ENCODE measurements at regions not wholly inside any gene's neighbourhood (a gene's known extent, or its start where the extent isn't known, plus 50 kb on each side); places are given as distances from the start of the nearest gene placed in this dataset.

- Histone ChIP-seq H3K27me3 (ENCODE audit: control insufficient read depth, insufficient read depth, low read length) (no peaks in the 10 kb centered on the region), H3K9me3 (ENCODE audit: control insufficient read depth, insufficient read depth, low read depth, low read length) (no peaks in the 10 kb centered on the region), H3K36me3 (ENCODE audit: control insufficient read depth, insufficient read depth, low read length) (no peaks in the 10 kb centered on the region), H3K4me3 (ENCODE audit: low read depth in 2 of 2, low read length in 2 of 2) (no peak overlapping the region), H3K4me1 (ENCODE audit: control insufficient read depth, insufficient read depth, low read length) (no peaks in the 10 kb centered on the region), H3K27ac (ENCODE audit: low read length) (no peak overlapping the region)
- TF ChIP-seq TCF7L2 (IDR thresholded peaks at IDR 0.05; ENCODE audit: low read depth, low read length) (no peak), SIN3A (IDR thresholded peaks at IDR 0.05; ENCODE audit: borderline replicate concordance, insufficient read depth, low read depth, low read length) (no peak)
- TF ChIP-seq, protein P1, sequence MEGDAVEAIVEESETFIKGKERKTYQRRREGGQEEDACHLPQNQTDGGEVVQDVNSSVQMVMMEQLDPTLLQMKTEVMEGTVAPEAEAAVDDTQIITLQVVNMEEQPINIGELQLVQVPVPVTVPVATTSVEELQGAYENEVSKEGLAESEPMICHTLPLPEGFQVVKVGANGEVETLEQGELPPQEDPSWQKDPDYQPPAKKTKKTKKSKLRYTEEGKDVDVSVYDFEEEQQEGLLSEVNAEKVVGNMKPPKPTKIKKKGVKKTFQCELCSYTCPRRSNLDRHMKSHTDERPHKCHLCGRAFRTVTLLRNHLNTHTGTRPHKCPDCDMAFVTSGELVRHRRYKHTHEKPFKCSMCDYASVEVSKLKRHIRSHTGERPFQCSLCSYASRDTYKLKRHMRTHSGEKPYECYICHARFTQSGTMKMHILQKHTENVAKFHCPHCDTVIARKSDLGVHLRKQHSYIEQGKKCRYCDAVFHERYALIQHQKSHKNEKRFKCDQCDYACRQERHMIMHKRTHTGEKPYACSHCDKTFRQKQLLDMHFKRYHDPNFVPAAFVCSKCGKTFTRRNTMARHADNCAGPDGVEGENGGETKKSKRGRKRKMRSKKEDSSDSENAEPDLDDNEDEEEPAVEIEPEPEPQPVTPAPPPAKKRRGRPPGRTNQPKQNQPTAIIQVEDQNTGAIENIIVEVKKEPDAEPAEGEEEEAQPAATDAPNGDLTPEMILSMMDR (IDR thresholded peaks at IDR 0.05), result peak; percentile 73
- intact Hi-C loops (cut with micrococcal nuclease; ENCODE audit: unreplicated experiment) (loop anchor here (10.0 kb wide), 1 partner anchor 173 kb away; no protein-coding TSS in a partner anchor), in situ Hi-C loops (cut with HindIII; ENCODE audit: low pct_unique_long_range_greater_than_20kb, low sequenced_read_pairs) (no loop called here)
- ChIA-PET CTCF (no interaction called here), POLR2A (no interaction called here)
- ATAC-seq (peak; percentile 91), DNase-seq (ENCODE audit: low read depth, low spot score) (peak; percentile 38)
- no TSS peak for BruUV-seq (replicated peaks)
These were observed 121.0 kb upstream of the TEX13D start for GRCh38 chrX:124211312-124211942.

DNA sequence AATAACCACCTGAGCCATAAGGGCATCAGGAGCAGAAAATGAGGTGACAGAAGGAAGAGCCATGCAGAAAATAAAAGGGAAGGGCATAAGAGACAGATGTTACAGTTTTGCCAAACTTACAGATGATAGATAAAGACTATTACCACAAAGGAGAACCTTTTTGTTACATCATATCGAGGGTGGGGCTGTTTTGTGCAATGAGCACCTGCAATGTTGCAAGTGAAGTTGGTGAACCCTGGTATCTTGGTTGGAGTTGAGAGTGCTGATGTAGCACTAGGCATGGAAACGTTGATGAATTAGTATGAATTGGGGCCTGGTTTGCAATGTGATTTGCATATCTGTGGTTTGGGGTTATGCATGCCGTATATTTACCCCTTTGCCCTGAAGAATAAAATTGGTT, 119.8 kb upstream of the TEX13D start:
- no peaks in the 10 kb centered on the region for H3K4me1 ChIP-seq (ENCODE audit: control insufficient read depth, insufficient read depth, low read length)
- H3K4me3 ChIP-seq (ENCODE audit: low read depth in 2 of 2, low read length in 2 of 2), result no peak overlapping the region
- no peaks in the 10 kb centered on the region for H3K27me3 ChIP-seq (ENCODE audit: control insufficient read depth, insufficient read depth, low read length)
- POLR2A ChIA-PET, result no interaction called here
- in situ Hi-C loops (cut with HindIII; ENCODE audit: low pct_unique_long_range_greater_than_20kb, low sequenced_read_pairs) (no loop called here), intact Hi-C loops (cut with micrococcal nuclease; ENCODE audit: unreplicated experiment) (loop anchor here (10.0 kb wide), 1 partner anchor 172 kb away; no protein-coding TSS in a partner anchor)
- TF ChIP-seq TCF7L2 (IDR thresholded peaks at IDR 0.05; ENCODE audit: low read depth, low read length) (no peak), SIN3A (IDR thresholded peaks at IDR 0.05; ENCODE audit: borderline replicate concordance, insufficient read depth, low read depth, low read length) (no peak), POLR2AphosphoS5 (IDR thresholded peaks at IDR 0.05; ENCODE audit: low read depth, low read length) (no peak)
- TF ChIP-seq, protein P1 (IDR thresholded peaks at IDR 0.05), result no peak
- TF ChIP-seq, protein P2, sequence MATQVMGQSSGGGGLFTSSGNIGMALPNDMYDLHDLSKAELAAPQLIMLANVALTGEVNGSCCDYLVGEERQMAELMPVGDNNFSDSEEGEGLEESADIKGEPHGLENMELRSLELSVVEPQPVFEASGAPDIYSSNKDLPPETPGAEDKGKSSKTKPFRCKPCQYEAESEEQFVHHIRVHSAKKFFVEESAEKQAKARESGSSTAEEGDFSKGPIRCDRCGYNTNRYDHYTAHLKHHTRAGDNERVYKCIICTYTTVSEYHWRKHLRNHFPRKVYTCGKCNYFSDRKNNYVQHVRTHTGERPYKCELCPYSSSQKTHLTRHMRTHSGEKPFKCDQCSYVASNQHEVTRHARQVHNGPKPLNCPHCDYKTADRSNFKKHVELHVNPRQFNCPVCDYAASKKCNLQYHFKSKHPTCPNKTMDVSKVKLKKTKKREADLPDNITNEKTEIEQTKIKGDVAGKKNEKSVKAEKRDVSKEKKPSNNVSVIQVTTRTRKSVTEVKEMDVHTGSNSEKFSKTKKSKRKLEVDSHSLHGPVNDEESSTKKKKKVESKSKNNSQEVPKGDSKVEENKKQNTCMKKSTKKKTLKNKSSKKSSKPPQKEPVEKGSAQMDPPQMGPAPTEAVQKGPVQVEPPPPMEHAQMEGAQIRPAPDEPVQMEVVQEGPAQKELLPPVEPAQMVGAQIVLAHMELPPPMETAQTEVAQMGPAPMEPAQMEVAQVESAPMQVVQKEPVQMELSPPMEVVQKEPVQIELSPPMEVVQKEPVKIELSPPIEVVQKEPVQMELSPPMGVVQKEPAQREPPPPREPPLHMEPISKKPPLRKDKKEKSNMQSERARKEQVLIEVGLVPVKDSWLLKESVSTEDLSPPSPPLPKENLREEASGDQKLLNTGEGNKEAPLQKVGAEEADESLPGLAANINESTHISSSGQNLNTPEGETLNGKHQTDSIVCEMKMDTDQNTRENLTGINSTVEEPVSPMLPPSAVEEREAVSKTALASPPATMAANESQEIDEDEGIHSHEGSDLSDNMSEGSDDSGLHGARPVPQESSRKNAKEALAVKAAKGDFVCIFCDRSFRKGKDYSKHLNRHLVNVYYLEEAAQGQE (IDR thresholded peaks at IDR 0.05; ENCODE audit: insufficient read depth in 1 of 2, low read depth in 2 of 2, low read length in 1 of 2), result no peak
- ATAC-seq (no peak), DNase-seq (ENCODE audit: low read depth, low spot score) (no peak)
- CTCF ChIA-PET, result no interaction called here
- no TSS peak for BruUV-seq (replicated peaks)
- no peak overlapping the region for H3K27ac ChIP-seq (ENCODE audit: low read length)
- no peaks in the 10 kb centered on the region for H3K9me3 ChIP-seq (ENCODE audit: control insufficient read depth, insufficient read depth, low read depth, low read length)
- no peaks in the 10 kb centered on the region for H3K36me3 ChIP-seq (ENCODE audit: control insufficient read depth, insufficient read depth, low read length)
